ENCODE measurements at regions not wholly inside any gene's neighbourhood (a gene's known extent, or its start where the extent isn't known, plus 50 kb on each side); places are given as distances from the start of the nearest gene placed in this dataset.

- Mint-ChIP-seq H3K9me3 (no peaks in the 10 kb centered on the region), H3K36me3 (no peaks in the 10 kb centered on the region), H3K4me1 (no peaks in the 10 kb centered on the region), H3K27me3 (ENCODE audit: insufficient read depth, low read depth) (no peaks in the 10 kb centered on the region), H3K27ac (no peak overlapping the region), H3K4me3 (no peak overlapping the region)
- Histone ChIP-seq H3K4me2 (no peak overlapping the region), H4K20me1 (ENCODE audit: low read depth) (no peaks in the 10 kb centered on the region), H3K27ac (no peak overlapping the region), H2AFZ (replicated peaks) (no peak overlapping the region), H3K9me3 (ENCODE audit: low read depth) (no peaks in the 10 kb centered on the region), H3K9ac (no peak overlapping the region), H3F3A (ENCODE audit: low read depth) (no peaks in the 10 kb centered on the region), H3K27me3 (no peaks in the 10 kb centered on the region), H3K4me1 (no peaks in the 10 kb centered on the region), H3K4me3 (no peak overlapping the region), H3K79me2 (ENCODE audit: low read depth) (no peaks in the 10 kb centered on the region), H3K36me3 (no peaks in the 10 kb centered on the region)
- DNase-seq (ENCODE audit: low spot score), result no peak
- TF ChIP-seq EZH2 (IDR thresholded peaks at IDR 0.05), result no peak
- TF ChIP-seq CTCF (IDR thresholded peaks at IDR 0.05), result no peak
- no peak for TF ChIP-seq EZH2phosphoT487 (IDR thresholded peaks at IDR 0.05)
These were observed 402.3 kb upstream of the SLITRK6 start for GRCh38 chr13:86201477-86201876.

- no peaks in the 10 kb centered on the region for H3K27me3 Mint-ChIP-seq (ENCODE audit: insufficient read depth, low read depth)
- Histone ChIP-seq H2AFZ (replicated peaks) (no peak overlapping the region), H3K9ac (no peak overlapping the region), H3K4me1 (no peaks in the 10 kb centered on the region), H3K27ac (no peak overlapping the region), H4K20me1 (ENCODE audit: low read depth) (no peaks in the 10 kb centered on the region), H3K9me3 (ENCODE audit: low read depth) (no peaks in the 10 kb centered on the region), H3K79me2 (ENCODE audit: low read depth) (no peaks in the 10 kb centered on the region), H3F3A (ENCODE audit: low read depth) (no peaks in the 10 kb centered on the region), H3K4me3 (no peak overlapping the region), H3K27me3 (no peaks in the 10 kb centered on the region), H3K36me3 (no peaks in the 10 kb centered on the region), H3K4me2 (no peak overlapping the region)
- H3K27ac Mint-ChIP-seq, result no peak overlapping the region
- no peaks in the 10 kb centered on the region for H3K4me1 Mint-ChIP-seq
- TF ChIP-seq EZH2 (IDR thresholded peaks at IDR 0.05) (no peak), CTCF (IDR thresholded peaks at IDR 0.05) (no peak), EZH2phosphoT487 (IDR thresholded peaks at IDR 0.05) (no peak)
- no peak overlapping the region for H3K4me3 Mint-ChIP-seq
- no peaks in the 10 kb centered on the region for H3K36me3 Mint-ChIP-seq
- H3K9me3 Mint-ChIP-seq, result no peaks in the 10 kb centered on the region
- peak; percentile 16 for DNase-seq (ENCODE audit: low spot score)
These were observed 394.1 kb upstream of the SLITRK6 start for GRCh38 chr13:86193281-86193680.

GRCh38 chr13:86188170-86188569, 389.0 kb upstream of the SLITRK6 start:
- H4K20me1 ChIP-seq (ENCODE audit: low read depth), result no peaks in the 10 kb centered on the region
- no peaks in the 10 kb centered on the region for H3K4me1 Mint-ChIP-seq
- no peaks in the 10 kb centered on the region for H3K27me3 ChIP-seq
- H3K36me3 ChIP-seq, result no peaks in the 10 kb centered on the region
- H3F3A ChIP-seq (ENCODE audit: low read depth), result no peaks in the 10 kb centered on the region
- no peak overlapping the region for H2AFZ ChIP-seq (replicated peaks)
- no peaks in the 10 kb centered on the region for H3K9me3 ChIP-seq (ENCODE audit: low read depth)
- H3K4me3 ChIP-seq, result no peak overlapping the region
- TF ChIP-seq EZH2phosphoT487 (IDR thresholded peaks at IDR 0.05) (no peak), EZH2 (IDR thresholded peaks at IDR 0.05) (no peak), CTCF (IDR thresholded peaks at IDR 0.05) (no peak)
- H3K9ac ChIP-seq, result no peak overlapping the region
- no peaks in the 10 kb centered on the region for H3K36me3 Mint-ChIP-seq
- no peaks in the 10 kb centered on the region for H3K9me3 Mint-ChIP-seq
- H3K79me2 ChIP-seq (ENCODE audit: low read depth), result no peaks in the 10 kb centered on the region
- H3K27ac ChIP-seq, result no peak overlapping the region
- no peak overlapping the region for H3K4me3 Mint-ChIP-seq
- DNase-seq (ENCODE audit: low spot score), result no peak
- no peaks in the 10 kb centered on the region for H3K4me1 ChIP-seq
- no peaks in the 10 kb centered on the region for H3K27me3 Mint-ChIP-seq (ENCODE audit: insufficient read depth, low read depth)
- no peak overlapping the region for H3K27ac Mint-ChIP-seq
- no peak overlapping the region for H3K4me2 ChIP-seq

GRCh38 chr13:86185636-86186035, 386.4 kb upstream of the SLITRK6 start:
- H3K4me1 Mint-ChIP-seq, result no peaks in the 10 kb centered on the region

More at GRCh38 chr13:86185636-86186035, 386.4 kb upstream of the SLITRK6 start:
- H3K4me1 ChIP-seq, result no peaks in the 10 kb centered on the region
- H3K36me3 ChIP-seq, result no peaks in the 10 kb centered on the region
- H3K9me3 Mint-ChIP-seq, result no peaks in the 10 kb centered on the region
- no peak overlapping the region for H3K27ac Mint-ChIP-seq
- H3K36me3 Mint-ChIP-seq, result no peaks in the 10 kb centered on the region
- H2AFZ ChIP-seq (replicated peaks), result peak overlapping the region; percentile 63
- H3K4me2 ChIP-seq, result no peak overlapping the region
- H3F3A ChIP-seq (ENCODE audit: low read depth), result no peaks in the 10 kb centered on the region
- H3K4me3 Mint-ChIP-seq, result no peak overlapping the region
- H4K20me1 ChIP-seq (ENCODE audit: low read depth), result no peaks in the 10 kb centered on the region
- H3K79me2 ChIP-seq (ENCODE audit: low read depth), result no peaks in the 10 kb centered on the region
- H3K27me3 ChIP-seq, result no peaks in the 10 kb centered on the region
- TF ChIP-seq CTCF (IDR thresholded peaks at IDR 0.05), result no peak
- TF ChIP-seq EZH2 (IDR thresholded peaks at IDR 0.05), result no peak
- TF ChIP-seq EZH2phosphoT487 (IDR thresholded peaks at IDR 0.05), result no peak
- no peak overlapping the region for H3K27ac ChIP-seq
- H3K9ac ChIP-seq, result no peak overlapping the region
- no peak overlapping the region for H3K4me3 ChIP-seq
- DNase-seq (ENCODE audit: low spot score), result peak; percentile 3
- H3K9me3 ChIP-seq (ENCODE audit: low read depth), result no peaks in the 10 kb centered on the region
- H3K27me3 Mint-ChIP-seq (ENCODE audit: insufficient read depth, low read depth), result no peaks in the 10 kb centered on the region

Measured in neural progenitor cell (in vitro differentiated cells).